H1 (cell line): ENCODE measurements at regions not wholly inside any gene's neighbourhood (a gene's known extent, or its start where the extent isn't known, plus 50 kb on each side); places are given as distances from the start of the nearest gene placed in this dataset.

Experiments used
- CTCF ChIA-PET: fragments of 300-600 bp; sonication (Branson Sonifier 250); formaldehyde crosslinking; loops from one replicate; lab custom pipeline; 2021; ENCODE audit not compliant: partially characterized antibody; lab: Charles Lee
- POLR2A ChIA-PET: fragments of 300-600 bp; sonication (Branson Sonifier 250); formaldehyde crosslinking; loops from one replicate; lab custom pipeline; 2021; ENCODE audit warnings: inconsistent platforms; ENCODE audit not compliant: partially characterized antibody; lab: Charles Lee
- DNase-seq, 2 experiments: peaks; one replicate each; pipeline versions ENCODE4 v3.0.0 to v3.0.0-alpha.2; 2010 to 2022; ENCODE audit warnings: low spot score in 2 of 2, low read depth in 1 of 2, mixed read lengths in 1 of 2
- FAIRE-seq: peaks from 2 replicates; lab custom pipeline; 2011; peaks lifted over from hg19 to GRCh38; lab: Jason Lieb, UNC
- H2AFZ ChIP-seq: 2 replicates; pipeline ENCODE4 v1.8.1; 2012; ENCODE audit warnings: low read length, inconsistent platforms
- H2AK5ac ChIP-seq: 2 replicates; pipeline ENCODE4 v1.6.1; 2013; ENCODE audit warnings: low read depth, low read length
- H2BK120ac ChIP-seq: replicated peaks from 2 replicates; pipeline ENCODE3; 2013; ENCODE audit warnings: low read depth, low read length, inconsistent platforms
- H2BK12ac ChIP-seq: 2 replicates; pipeline ENCODE4 v1.6.1; 2013; ENCODE audit warnings: low read depth, low read length
- H2BK15ac ChIP-seq: 2 replicates; pipeline ENCODE4 v1.6.1; 2013; ENCODE audit warnings: low read length
- H2BK20ac ChIP-seq: 2 replicates; pipeline ENCODE4 v1.6.1; 2013; ENCODE audit warnings: low read length
- H2BK5ac ChIP-seq: 2 replicates; pipeline ENCODE4 v1.6.1; 2013; ENCODE audit warnings: low read depth, low read length
- H3K14ac ChIP-seq: 2 replicates; pipeline ENCODE4 v1.6.1; 2013; ENCODE audit warnings: inconsistent platforms; ENCODE audit not compliant: insufficient read length
- H3K18ac ChIP-seq: 2 replicates; pipeline ENCODE4 v1.6.1; 2013; ENCODE audit warnings: low read length; ENCODE audit errors: extremely low read depth
- H3K23ac ChIP-seq: 2 replicates; pipeline ENCODE4 v1.6.1; 2013; ENCODE audit warnings: inconsistent platforms; ENCODE audit not compliant: insufficient read length
- H3K23me2 ChIP-seq: 2 replicates; pipeline ENCODE4 v1.6.1; 2013; ENCODE audit warnings: low read depth, low read length
- H3K27ac ChIP-seq: 2 replicates; pipeline ENCODE4 v1.6.1; 2011; ENCODE audit warnings: low read depth, low read length, inconsistent platforms
- H3K27me3 ChIP-seq, 4 experiments: replicated peaks in 1 of 4; 1 replicate in 1 of 4; 2 replicates in 3 of 4; pipeline versions ENCODE4 v1.6.1 to v1.8.1; 2011 to 2013; ENCODE audit warnings: low read length in 3 of 4, mild to moderate bottlenecking in 3 of 4, inconsistent platforms in 2 of 4, mixed read lengths in 2 of 4, moderate library complexity in 1 of 4; ENCODE audit not compliant: control insufficient read depth in 3 of 4, insufficient read depth in 3 of 4; ENCODE audit errors: extremely low read depth in 1 of 4
- H3K36me3 ChIP-seq, 4 experiments: 2 replicates each; pipeline versions ENCODE4 v1.6.1 to v1.8.1; 2011 to 2013; ENCODE audit warnings: mild to moderate bottlenecking in 4 of 4, low read length in 3 of 4, moderate library complexity in 2 of 4, control low read depth in 1 of 4, inconsistent platforms in 1 of 4; ENCODE audit not compliant: insufficient read depth in 4 of 4, control insufficient read depth in 2 of 4
- H3K4ac ChIP-seq: replicated peaks from 2 replicates; pipeline ENCODE3; 2013; ENCODE audit warnings: low read length, low read depth, mixed read lengths, inconsistent platforms; ENCODE audit not compliant: insufficient read length
- H3K4me1 ChIP-seq, 4 experiments: replicated peaks in 1 of 4; 1 replicate in 1 of 4; 2 replicates in 3 of 4; pipeline versions ENCODE4 v1.6.1 to v1.8.1; 2011 to 2013; ENCODE audit warnings: low read length in 3 of 4, inconsistent platforms in 2 of 4, mixed read lengths in 1 of 4; ENCODE audit not compliant: insufficient read depth in 4 of 4, control insufficient read depth in 3 of 4
- H3K4me2 ChIP-seq, 2 experiments: 2 replicates each; pipeline versions ENCODE4 v1.6.1 to v1.8.1; 2011 to 2013; ENCODE audit warnings: low read depth in 2 of 2, low read length in 2 of 2, control low read depth in 1 of 2, inconsistent platforms in 1 of 2, mild to moderate bottlenecking in 1 of 2; ENCODE audit not compliant: insufficient read depth in 1 of 2
- H3K4me3 ChIP-seq, 4 experiments: fragments of 200-600, 300-600 bp in 1 of 4; sonication (generic), shearing (Covaris generic), sonication (Bioruptor Twin) in 1 of 4; 2 replicates each; pipeline versions ENCODE4 v1.5.1 to v1.8.1; 2011 to 2016; ENCODE audit warnings: low read length in 4 of 4, low read depth in 3 of 4, control low read depth in 2 of 4, inconsistent platforms in 2 of 4, mild to moderate bottlenecking in 2 of 4, mixed read lengths in 1 of 4, moderate library complexity in 1 of 4; ENCODE audit not compliant: insufficient read depth in 2 of 4; ENCODE audit errors: extremely low read depth in 1 of 4
- H3K56ac ChIP-seq: replicated peaks from 2 replicates; pipeline ENCODE3; 2013; ENCODE audit warnings: low read depth, mild to moderate bottlenecking, mixed read lengths, low read length, inconsistent platforms; ENCODE audit not compliant: insufficient read length
- H3K79me1 ChIP-seq: 2 replicates; pipeline ENCODE4 v1.6.1; 2013; ENCODE audit warnings: low read depth, low read length, control low read depth
- H3K79me2 ChIP-seq, 2 experiments: 2 replicates each; pipeline versions ENCODE4 v1.6.1 to v1.8.1; 2012 to 2013; ENCODE audit warnings: low read length in 2 of 2, mild to moderate bottlenecking in 2 of 2, inconsistent platforms in 1 of 2; ENCODE audit not compliant: insufficient read depth in 2 of 2, control insufficient read depth in 1 of 2
- H3K9ac ChIP-seq, 4 experiments: replicated peaks in 1 of 4; 1 replicate in 1 of 4; 2 replicates in 3 of 4; pipeline versions ENCODE4 v1.6.1 to v1.8.1; 2011 to 2013; ENCODE audit warnings: low read depth in 3 of 4, low read length in 3 of 4, control low read depth in 2 of 4, mild to moderate bottlenecking in 2 of 4, moderate library complexity in 2 of 4, inconsistent platforms in 1 of 4; ENCODE audit errors: extremely low read depth in 1 of 4
- H3K9me3 ChIP-seq, 2 experiments: 2 replicates each; pipeline versions ENCODE4 v1.6.1 to v1.8.1; 2012 to 2013; ENCODE audit warnings: mild to moderate bottlenecking in 2 of 2, moderate library complexity in 2 of 2, control low read depth in 1 of 2, inconsistent platforms in 1 of 2, low read depth in 1 of 2, low read length in 1 of 2, mixed read lengths in 1 of 2; ENCODE audit not compliant: insufficient read depth in 2 of 2
- H4K20me1 ChIP-seq, 2 experiments: replicated peaks in 1 of 2; 2 replicates each; pipeline versions ENCODE3 to v1.8.1; 2011 to 2013; ENCODE audit warnings: inconsistent platforms in 2 of 2, low read length in 2 of 2, mild to moderate bottlenecking in 1 of 2; ENCODE audit not compliant: insufficient read depth in 2 of 2, control insufficient read depth in 1 of 2
- H4K5ac ChIP-seq: 2 replicates; pipeline ENCODE4 v1.6.1; 2013; ENCODE audit warnings: low read length, low read depth, mixed read lengths, inconsistent platforms; ENCODE audit not compliant: insufficient read length
- H4K8ac ChIP-seq: 2 replicates; pipeline ENCODE4 v1.8.0; 2013; ENCODE audit warnings: mild to moderate bottlenecking, moderate library complexity, low read length, inconsistent platforms; ENCODE audit not compliant: insufficient read depth; ENCODE audit errors: extremely low read depth
- H4K91ac ChIP-seq: replicated peaks from 2 replicates; pipeline ENCODE3; 2013; ENCODE audit warnings: low read length, mixed read lengths, inconsistent platforms; ENCODE audit not compliant: insufficient read length
- CEBPB ChIP-seq: IDR thresholded peaks from 2 replicates; pipeline ENCODE4 v1.6.1; 2012; ENCODE audit warnings: low read depth, low read length
- CHD1 ChIP-seq: IDR thresholded peaks from 2 replicates; pipeline ENCODE4 v1.6.1; 2012; ENCODE audit warnings: low read depth, low read length, improper control_type of control experiment
- CREB1 ChIP-seq: IDR thresholded peaks from 2 replicates; pipeline ENCODE4 v1.6.1; 2012; ENCODE audit warnings: inconsistent platforms
- GABPA ChIP-seq: IDR thresholded peaks from 2 replicates; pipeline ENCODE4 v1.6.1; 2011; ENCODE audit warnings: mild to moderate bottlenecking, low read length, moderate library complexity, borderline replicate concordance; ENCODE audit not compliant: insufficient read depth
- KDM5A ChIP-seq: fragments of 200-600 bp; IDR thresholded peaks from 2 replicates; pipeline ENCODE4 v1.7.1; 2012; ENCODE audit warnings: mild to moderate bottlenecking, low read length, inconsistent platforms, mixed read lengths
- PHF8 ChIP-seq: fragments of 200-600 bp; sonication (generic); conservative IDR thresholded peaks from 2 replicates; pipeline ENCODE4 v1.7.1; 2012; ENCODE audit warnings: low read depth, mild to moderate bottlenecking, inconsistent platforms, low read length, moderate library complexity
- POU5F1 ChIP-seq: IDR thresholded peaks from 2 replicates; pipeline ENCODE4 v1.6.1; 2011; ENCODE audit warnings: low read depth, mild to moderate bottlenecking, low read length, moderate library complexity
- RFX5 ChIP-seq: IDR thresholded peaks from 2 replicates; pipeline ENCODE4 v1.6.1; 2011; ENCODE audit warnings: low read depth, low read length, improper control_type of control experiment, borderline replicate concordance
- RNF2 ChIP-seq: fragments of 200-900, 300-1000 bp; sonication (generic); IDR thresholded peaks from 2 replicates; pipeline ENCODE4 v1.7.1; 2016; ENCODE audit warnings: borderline replicate concordance, low read depth, mild to moderate bottlenecking, antibody characterized with exemption, low read length; ENCODE audit not compliant: poor library complexity, severe bottlenecking; ENCODE audit errors: missing control alignments
- SP2 ChIP-seq: IDR thresholded peaks from 2 replicates; pipeline ENCODE4 v1.6.1; 2012; ENCODE audit warnings: mild to moderate bottlenecking, low read length, inconsistent platforms
- SP4 ChIP-seq: IDR thresholded peaks from 2 replicates; pipeline ENCODE4 v1.6.1; 2012; ENCODE audit warnings: low read length, inconsistent platforms
- SUZ12 ChIP-seq: fragments of 200-600 bp; sonication (generic); IDR thresholded peaks from 2 replicates; pipeline ENCODE4 v1.6.1; 2012; ENCODE audit warnings: mild to moderate bottlenecking, inconsistent platforms, low read length, moderate library complexity, mixed read lengths
- TAF7 ChIP-seq: optimal IDR thresholded peaks from 2 replicates; pipeline ENCODE3; 2011; ENCODE audit warnings: low read depth, mild to moderate bottlenecking, inconsistent platforms, low read length, moderate library complexity, borderline replicate concordance
- TBP ChIP-seq: IDR thresholded peaks from 2 replicates; pipeline ENCODE4 v1.6.1; 2011; ENCODE audit warnings: low read depth, low read length, improper control_type of control experiment
- TEAD4 ChIP-seq: IDR thresholded peaks from 2 replicates; pipeline ENCODE4 v1.6.1; 2012; ENCODE audit warnings: low read depth, low read length, inconsistent platforms, mixed read lengths
- YY1 ChIP-seq: IDR thresholded peaks from 2 replicates; pipeline ENCODE4 v1.6.1; 2011; ENCODE audit warnings: low read depth, mild to moderate bottlenecking, low read length
- ZNF274 ChIP-seq: IDR thresholded peaks from 2 replicates; pipeline ENCODE4 v1.7.0; 2012; ENCODE audit warnings: low read length, borderline replicate concordance; ENCODE audit errors: extremely low read depth
- WGBS, 2 experiments: shearing (Covaris generic) in 1 of 2; methylation state at CpG; one replicate each; pipeline versions ENCODE4 v1.1.6 to v1.1.7; 2013 to 2015; ENCODE audit warnings: low lambda C conversion rate in 2 of 2, mixed read lengths in 2 of 2, inconsistent platforms in 1 of 2, low coverage in 1 of 2, missing lambda C conversion rate in 1 of 2; ENCODE audit not compliant: insufficient replicate concordance in 2 of 2, insufficient coverage in 1 of 2, insufficient read length in 1 of 2; ENCODE audit errors: extremely low coverage in 1 of 2, missing lambda C conversion rate in 1 of 2; 5-methylcytosine and 5-hydroxymethylcytosine counted together

GRCh38 chr3:65070968-65071367 lies 383.2 kb upstream of the ADAMTS9 start:
- WGBS, 2 experiments = 89% methylated on average over 3 of the region's 3 CpGs; no CpG with 5 or more reads in 1 of the 2 experiments
- TF ChIP-seq CEBPB (no peak), POU5F1 (no peak), CREB1 (no peak), RNF2 (no peak), TAF7 (no peak), YY1 (no peak), RFX5 (no peak), SUZ12 (no peak), KDM5A (no peak), TEAD4 (no peak), CHD1 (no peak), PHF8 (no peak), TBP (no peak), GABPA (no peak), SP2 (no peak), ZNF274 (no peak), SP4 (no peak)
- Histone ChIP-seq H2BK5ac (no peak overlapping the region), H3K9ac (no peak overlapping the region), H3K36me3 (no peaks in the 10 kb centered on the region), H3K4ac (no peak overlapping the region), H2BK12ac (no peak overlapping the region), H3K56ac (no peak overlapping the region), H3K4me2 (no peak overlapping the region), H2BK120ac (no peak overlapping the region), H2AFZ (no peak overlapping the region), H2BK15ac (no peak overlapping the region), H4K20me1 (no peaks in the 10 kb centered on the region), H4K91ac (no peak overlapping the region), H2BK20ac (no peak overlapping the region), H3K18ac (no peak overlapping the region), H3K4me1 (no peaks in the 10 kb centered on the region), H3K79me1 (no peaks in the 10 kb centered on the region), H4K5ac (no peak overlapping the region), H3K9me3 (peaks cover 0 to 4% of the 10 kb centered on the region in 2 experiments; a peak in 2 of 4 replicates), H3K14ac (no peak overlapping the region), H3K23me2 (no peaks in the 10 kb centered on the region), H3K4me3 (no peak overlapping the region), H4K8ac (no peak overlapping the region), H2AK5ac (no peak overlapping the region), H3K79me2 (no peaks in the 10 kb centered on the region), H3K27ac (no peak overlapping the region), H3K23ac (no peak overlapping the region), H3K27me3 (no peaks in the 10 kb centered on the region)
- FAIRE-seq (no peak), DNase-seq (no peak)
- ChIA-PET POLR2A (no interaction called here), CTCF (interaction anchor here (1.0 to 2.0 kb wide), 3 partner anchors 9 to 543 kb away, joined by 3 to 6 read pairs (median 4); no protein-coding TSS in a partner anchor)
